Cerebellar cortex (tissue), 1 donor: ENCODE measurements at regions not wholly inside any gene's neighbourhood (a gene's known extent, or its start where the extent isn't known, plus 50 kb on each side); places are given as distances from the start of the nearest gene placed in this dataset.
"Not testable (repeated sequence)": the region's sequence is repeated elsewhere in the genome, so short reads cannot be mapped to it uniquely, and the experiment has no call there.

Experiments used
- DNase-seq: peaks from one replicate; pipeline ENCODE4 v3.0.0-alpha.2; 2015; ENCODE audit warnings: low spot score

DNA sequence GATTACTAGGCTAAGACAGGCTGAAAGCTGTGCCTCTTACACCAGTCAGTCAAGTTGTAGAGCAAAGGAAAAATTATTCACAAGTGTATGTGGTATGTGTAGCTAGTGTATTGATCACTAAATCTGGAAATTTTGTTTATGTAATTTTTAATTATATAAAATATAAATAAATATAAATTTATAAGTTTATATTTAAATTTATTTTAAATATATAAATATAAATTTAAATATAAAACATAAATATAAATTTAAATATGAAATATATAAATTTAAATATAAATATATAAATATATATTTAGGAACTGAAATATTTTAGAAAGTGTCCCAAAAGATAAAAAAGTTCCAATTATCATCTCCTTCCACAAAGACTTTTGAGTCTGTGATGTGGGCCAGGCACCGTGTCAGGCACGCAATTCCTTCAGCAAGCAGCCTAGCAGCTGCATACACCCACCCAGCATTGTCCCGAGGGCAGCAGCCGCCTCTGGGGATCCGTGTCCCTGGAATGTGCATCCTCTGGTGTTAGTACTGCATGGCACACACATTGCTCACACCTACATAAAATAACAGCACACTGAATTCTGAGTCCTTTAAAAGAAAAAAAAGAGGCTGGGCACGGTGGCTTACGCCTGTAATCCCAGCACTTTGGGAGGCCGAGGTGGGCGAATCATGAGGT is 1098.0 kb downstream of the BRD1 start:
- DNase-seq, result no peak

DNA sequence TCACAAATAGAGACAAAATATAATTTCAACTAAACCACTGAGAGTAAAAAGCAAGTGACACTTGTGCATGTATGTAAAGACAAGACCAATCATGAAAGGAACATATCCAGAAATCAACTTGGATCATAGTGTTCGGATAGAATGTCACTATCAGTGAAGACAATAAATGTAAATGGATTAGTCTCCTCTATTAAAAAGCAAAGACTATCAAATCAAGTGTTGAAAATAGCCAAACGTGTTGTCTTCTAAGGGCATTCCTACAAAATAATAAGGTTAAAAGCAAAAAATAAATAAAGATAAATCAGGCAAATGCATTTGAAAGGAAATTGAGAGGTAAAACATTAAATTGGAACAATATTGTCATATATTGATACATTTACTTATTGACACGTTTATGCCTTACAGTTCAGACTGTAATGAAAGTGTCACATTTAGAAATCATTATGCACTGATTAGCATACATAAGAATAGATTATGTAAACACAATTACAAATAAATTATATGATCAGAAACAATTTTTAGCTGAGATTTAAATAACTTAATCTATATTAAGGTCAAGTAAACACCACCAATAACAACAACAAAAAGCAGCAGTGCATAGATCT is 1100.1 kb downstream of the BRD1 start:
- no peak for DNase-seq

DNA sequence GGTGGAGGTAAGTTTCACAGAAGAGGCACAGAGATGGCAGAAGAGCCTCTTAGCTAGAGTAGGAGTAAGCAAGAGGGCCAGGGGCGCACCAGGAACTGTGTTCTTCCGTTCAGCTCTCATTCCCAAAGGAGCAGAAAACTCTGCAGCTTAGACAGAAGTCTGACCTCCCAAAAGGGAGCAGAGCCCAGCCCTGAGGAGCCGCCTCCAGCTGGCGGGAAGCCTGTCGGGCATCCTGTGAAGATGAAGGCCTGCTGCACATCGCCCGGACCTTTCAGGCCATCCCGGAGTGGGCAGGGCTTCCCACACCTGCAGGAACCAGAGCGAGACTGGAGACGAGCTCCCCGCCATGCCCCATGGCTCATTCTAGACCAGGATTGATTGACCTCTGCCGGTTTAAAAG is 1102.8 kb downstream of the BRD1 start:
- no peak for DNase-seq

DNA sequence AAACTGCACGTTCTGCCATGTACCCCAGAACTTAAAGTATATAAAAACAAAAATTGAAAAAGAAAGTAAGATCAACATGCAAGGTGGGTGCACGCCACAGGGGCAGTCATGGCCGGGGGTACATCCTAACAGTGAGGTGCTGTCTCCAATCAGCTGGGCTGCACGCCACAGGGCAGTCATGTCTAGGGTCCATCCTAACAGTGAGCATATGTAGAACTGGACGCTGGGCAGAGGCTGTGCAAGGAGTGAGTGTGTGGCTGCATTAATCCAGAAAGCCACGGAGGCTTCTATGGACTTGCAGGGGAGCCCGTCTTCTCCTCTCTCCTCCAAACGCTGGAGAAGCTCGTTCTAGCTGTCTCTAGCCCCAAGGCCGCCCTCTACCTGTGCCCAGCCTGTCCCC is 1105.0 kb downstream of the BRD1 start:
- DNase-seq, result no peak

DNA sequence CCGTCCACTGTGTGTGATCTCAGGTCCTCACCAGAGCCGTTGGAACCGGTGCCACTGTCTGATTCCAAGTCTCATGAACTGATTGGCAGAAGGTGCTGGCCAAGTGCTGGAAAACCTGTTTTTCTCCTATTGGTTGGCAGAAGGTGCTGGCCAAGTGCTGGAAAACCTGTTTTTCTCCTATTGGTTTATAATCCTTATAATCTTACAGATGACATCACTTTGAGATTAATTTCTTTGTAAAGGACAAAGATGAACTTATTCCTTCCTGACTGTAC is 1106.3 kb downstream of the BRD1 start:
- DNase-seq, result peak; percentile 78

DNA sequence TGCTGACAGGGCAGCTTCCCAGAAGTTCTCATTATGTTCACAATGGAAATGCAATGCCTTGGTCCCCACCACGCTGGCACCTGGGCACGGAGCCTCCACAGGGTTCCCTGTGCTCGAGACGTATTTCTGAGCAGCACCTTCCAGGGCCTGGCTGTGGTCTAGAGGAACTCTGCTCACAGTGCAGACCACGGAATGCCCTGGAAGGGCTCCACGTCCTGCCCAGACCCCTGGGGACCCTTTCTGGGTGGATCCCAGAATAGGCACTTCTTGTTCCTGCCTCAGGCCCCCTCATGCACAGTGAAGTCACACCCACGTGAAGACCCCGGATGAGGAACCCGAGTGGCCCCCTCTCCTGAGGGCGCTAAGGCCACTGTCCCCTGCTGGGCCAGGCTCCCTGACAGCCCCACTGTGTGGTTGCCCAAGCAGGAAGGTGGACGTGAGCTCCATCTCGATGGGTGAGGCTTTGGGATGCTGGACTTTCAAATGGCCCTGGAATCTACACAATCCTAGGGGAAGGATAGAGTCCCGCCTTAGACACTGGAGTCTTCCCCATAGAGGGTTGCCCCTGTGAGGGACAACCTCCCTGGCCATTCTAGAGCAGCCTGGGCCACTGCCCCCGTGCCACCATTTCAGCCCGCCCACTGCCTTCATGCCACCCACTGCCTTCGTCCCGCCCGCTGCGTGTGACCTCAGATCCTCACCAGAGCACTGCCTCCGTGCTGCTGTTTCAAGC is 1106.8 kb downstream of the BRD1 start:
- DNase-seq, result no peak

DNA sequence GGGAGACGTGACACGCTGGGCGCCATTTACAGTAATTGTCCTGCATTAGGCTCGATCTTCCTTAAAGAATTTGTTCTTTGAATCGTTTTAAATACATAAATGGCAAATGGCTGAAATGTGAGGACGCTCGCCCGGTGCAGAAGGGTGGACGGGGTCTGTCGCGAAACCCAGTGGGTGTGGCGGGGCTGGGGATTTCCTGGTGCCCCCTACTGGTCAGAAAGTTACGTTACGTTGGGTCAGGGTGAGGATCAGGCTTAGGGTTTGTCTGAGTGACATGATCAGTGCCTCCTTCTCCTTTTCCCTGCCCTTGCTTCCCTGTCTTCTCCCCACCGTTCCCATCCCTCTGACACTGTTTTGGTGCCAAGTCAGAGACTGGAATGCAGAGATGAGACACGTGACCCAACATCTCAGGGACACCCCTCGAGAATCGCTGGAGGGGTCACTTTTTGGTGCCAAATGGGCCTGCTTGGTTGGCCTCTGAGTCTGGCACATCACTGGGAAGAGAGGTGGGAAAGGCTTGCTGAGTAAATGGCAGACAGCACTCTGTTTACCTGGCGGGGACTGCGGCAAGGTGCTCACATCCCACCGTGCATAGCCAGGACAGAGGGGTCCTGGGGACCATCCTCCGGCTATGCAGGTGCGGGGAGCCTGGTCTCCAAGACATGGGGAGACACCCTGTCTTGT is 1107.6 kb downstream of the BRD1 start:
- DNase-seq, result no peak

DNA sequence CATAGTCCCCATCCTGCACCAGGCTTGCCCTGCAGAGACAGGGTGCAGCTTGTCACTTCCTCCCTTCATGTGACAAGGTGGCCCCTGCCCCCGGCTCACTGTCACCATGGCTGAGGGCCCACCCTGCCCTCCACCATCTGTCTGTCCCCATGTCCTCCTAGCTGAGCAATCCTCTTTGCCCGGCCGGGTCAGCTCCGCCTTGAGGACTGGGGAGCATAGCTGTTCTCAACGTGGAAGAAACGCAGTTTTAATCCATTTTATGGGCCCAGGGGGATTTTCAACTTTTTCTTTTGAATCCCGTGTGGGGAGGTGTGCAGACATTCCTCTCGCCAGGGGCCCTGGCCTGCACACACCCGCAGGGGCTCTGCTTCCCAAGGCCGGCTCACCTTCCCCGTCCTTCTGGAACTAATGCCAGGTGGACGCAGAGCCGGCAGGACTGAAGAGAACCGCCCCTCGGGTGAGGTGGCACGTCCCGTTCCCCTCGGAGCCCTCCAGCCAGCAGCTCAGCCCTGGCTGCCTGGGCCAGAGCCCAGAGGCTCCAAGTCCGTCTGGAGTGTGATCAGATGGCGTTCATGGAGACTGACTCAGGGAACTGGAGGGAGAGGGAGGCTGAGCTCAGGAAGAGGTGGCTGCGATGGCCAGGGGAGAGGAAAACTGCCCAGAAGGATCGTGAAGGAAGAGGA is 1108.7 kb downstream of the BRD1 start:
- DNase-seq, result peak; percentile 87

DNA sequence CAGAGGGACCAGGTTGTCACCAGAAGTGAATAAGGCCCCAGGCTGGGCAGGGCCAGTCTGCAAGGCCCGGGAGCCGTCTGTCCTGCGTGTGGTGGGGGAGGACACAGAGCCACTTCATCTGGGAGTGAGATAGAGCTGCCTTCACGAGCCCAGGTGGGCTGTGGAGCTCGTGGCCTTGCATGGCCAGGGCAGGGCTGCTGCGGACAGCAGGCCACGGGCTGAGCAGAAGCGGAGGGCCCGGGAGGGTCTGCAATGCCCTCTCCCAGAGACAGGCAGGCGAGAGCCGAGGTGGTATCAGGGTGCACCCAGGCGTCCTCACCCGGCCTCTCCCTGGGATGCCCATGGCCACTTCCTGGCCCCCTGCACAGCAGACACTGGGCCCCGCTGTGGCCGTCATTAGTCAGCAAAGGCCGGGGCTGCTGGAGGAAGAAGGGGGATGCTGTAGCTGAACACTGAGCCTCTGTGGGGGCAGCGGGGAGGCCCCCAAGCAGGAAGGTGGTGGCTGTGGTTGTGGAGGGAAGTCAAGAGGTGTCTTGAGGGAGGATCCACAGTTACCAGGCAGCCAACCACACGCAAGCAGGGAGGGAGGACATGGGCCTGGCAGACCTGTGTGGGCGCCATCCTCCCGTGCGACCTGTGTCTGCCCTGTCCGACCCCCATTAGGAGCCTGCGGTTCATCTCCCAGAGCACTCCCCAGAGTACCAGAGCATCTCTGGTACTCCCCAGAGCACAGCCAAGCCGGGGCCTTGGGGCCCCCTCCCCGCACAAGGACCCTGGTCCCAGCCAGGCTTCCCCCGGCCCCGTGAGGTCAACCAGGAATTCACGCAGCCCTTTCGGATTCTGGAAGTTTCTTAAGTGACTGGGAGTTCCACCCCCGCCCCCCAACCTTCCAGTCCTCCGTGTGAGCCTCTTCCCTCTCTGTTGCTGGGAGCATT is 1109.5 kb downstream of the BRD1 start:
- DNase-seq, result no peak

DNA sequence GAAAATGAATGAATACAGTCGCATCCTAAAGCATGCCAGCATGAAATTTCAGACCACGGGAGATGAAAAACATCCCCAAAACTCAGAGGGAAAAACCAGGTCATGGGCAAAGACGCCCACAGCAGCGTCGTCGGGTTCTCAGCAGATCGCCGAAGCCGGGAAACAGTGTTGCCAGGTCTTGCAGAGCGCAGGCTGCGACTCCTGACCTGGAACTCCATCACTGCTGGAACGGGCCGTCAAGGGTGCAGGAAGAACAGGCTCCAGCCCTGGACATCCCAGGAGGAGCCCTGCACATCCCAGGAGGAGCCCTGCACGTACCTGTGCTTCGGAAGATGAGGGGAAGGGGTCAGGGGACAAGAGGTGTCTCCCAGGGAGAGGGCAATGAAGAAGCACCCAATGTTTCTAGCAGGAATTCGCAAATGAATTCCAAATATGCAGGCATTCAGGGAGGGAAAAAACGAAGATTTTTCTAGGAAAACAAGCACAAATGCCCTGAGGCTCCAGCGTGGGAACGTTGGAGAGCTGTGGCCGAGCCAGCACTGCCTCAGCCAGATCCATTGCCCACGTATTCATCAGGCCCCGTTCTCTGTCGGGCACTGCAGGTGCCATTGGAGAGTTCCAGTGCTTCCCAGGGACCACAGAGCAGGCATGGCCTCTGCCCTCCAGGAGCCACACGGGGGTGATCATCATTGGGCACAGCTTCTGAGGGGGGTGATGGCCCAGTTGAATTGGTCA is 1110.4 kb downstream of the BRD1 start:
- no peak for DNase-seq

DNA sequence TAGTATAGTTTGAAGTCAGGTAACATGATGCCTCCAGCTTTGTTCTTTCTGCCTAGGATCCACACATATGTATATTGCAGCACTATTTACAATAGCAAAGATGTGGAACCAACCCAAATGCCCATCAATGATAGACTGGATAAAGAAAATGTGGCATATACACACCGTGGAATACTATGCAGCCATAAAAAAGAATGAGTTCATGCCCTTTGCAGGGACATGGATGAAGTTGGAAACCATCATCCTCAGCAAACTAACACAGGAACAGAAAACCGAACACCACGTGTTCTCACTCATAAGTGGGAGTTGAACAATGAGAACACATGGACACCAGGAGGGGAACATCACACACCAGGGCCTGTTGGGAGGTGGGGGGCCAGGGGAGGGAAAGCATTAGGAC is 1111.5 kb downstream of the BRD1 start:
- not testable (repeated sequence) for DNase-seq

DNA sequence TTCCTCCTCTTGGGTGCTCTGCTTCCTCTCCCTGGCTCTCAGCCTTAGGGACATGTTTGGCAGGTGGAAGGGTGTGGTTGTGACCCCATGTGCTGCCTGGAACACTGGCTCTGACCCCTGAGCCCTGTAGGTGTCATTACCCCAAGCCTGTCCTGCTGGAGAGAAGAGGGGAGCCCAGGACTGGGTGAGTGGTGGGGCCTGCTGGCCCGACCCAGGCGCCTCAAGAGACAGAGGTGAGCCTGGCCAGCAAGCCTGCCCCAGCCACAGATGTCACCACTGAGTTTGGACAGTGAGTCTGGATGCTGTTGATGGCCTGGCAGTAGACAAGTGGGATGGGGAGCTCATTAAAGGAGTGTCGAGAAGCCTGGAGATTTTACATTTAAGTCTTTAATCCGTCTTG is 1112.2 kb downstream of the BRD1 start:
- no peak for DNase-seq

DNA sequence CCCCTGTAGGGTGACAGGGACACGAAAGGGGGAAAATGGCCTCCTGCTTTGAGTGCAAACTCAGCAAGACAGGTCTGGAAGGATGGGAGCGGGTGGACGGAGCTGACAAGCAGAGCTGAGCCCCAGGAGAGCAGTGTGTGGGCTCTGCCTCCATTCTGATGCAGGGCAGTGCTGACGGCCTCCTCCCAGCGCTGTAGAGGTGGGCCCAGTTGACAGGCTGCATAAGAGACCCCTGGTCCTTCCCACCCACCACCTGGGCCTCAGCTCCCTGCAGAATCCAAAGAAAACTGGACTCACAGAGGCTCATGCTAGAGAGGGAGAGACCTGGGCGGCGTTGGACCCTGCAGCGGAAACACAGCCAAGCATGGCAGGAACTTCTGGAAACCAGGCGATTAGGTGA is 1113.4 kb downstream of the BRD1 start:
- DNase-seq, result no peak

DNA sequence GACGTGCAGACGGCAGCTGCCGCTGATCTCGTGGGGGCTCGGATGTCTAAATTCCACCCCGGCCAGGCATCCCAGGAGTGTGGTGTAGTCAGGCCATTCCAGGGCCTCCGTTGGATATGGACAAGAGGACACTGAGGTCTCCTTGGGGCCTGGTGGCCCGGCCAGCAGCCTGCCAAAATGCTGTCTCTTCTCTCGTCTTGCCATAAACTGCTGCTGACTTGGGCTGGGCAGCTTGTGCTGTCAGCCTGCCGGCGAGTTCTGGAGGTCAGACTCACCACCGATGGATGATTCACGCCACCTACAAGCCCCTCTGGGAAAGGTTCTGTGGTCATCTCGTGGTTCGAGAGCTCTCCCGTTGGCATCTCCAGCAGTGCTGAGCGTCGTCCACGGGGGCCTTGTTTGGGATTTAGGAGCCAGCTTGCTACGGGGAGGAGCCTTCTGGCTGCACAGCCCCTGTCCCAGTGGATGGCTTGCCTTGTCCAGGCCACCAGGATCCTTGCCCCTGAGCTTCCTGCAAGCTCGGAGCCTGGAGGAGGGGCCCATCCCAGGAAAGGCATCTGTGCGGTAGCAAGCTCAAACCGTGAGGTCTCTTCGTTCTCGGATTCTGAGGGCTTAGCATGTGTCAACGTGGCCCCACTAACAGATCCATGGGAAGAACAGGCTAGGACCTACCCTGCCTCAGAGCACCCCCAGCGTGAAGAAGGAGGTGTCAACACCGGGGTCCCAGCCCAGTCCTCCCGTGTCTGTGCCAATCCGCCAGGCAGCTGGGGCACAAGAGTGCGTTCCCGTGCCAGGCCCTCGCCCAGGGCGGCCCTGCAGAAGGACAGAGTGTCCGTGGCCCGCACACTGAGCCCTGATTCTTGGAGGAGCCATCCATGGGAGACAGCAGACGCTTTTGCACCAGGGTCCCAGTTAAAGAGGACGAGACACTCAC is 1114.1 kb downstream of the BRD1 start:
- DNase-seq, result no peak

DNA sequence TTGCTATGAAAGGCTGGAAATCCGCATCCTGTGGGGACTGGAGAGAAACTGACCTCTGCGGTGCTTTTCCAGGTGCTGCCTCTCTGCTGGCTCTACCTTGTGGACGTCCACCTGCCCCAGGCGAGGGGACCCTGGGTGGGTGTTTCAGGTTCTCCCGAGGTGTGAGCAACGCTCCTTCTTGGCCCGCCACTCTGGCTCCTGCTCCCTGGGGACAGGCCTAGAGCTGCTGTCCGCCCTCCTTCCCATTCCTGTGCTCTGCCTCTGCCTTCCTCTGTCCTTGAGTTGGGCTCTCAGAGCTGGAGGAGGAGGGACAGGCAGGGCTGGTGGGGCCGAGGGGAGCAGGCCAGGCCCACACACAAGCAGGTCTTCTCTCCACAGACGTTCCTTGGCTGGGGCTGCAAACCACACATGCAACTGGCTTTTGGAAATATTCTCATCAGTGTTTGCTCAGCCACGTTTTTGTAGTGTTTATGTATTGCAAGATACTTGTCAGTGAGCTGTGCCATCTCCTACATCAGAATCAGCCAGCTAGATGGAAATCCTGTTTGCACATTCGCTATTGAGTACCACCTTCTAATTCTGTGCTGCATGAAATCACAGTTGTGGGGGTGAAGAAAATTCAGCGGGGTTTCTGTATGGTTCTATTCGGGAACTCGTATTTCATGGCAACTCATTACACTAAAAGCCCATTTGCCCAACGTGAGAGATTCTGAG is 1115.0 kb downstream of the BRD1 start:
- no peak for DNase-seq

DNA sequence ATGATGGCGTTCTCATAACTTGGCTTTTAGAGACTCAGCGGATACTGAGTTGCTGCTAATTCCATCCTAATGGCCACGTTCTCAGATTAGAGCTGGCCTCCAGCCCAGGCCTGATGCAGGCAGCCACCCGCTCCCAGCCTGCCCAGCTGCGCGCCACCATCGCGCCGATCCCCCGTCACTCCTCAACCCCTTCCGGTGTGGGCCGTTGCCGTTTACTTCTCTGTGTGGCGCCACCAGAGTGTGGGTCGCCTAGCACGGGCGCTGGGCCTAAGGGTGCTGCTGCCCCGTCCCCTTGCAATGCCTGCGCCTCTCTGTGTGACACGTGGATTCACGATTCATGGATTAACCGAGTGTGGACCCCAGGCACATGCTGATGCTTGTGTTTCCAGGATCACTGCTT is 1116.0 kb downstream of the BRD1 start:
- DNase-seq, result no peak

DNA sequence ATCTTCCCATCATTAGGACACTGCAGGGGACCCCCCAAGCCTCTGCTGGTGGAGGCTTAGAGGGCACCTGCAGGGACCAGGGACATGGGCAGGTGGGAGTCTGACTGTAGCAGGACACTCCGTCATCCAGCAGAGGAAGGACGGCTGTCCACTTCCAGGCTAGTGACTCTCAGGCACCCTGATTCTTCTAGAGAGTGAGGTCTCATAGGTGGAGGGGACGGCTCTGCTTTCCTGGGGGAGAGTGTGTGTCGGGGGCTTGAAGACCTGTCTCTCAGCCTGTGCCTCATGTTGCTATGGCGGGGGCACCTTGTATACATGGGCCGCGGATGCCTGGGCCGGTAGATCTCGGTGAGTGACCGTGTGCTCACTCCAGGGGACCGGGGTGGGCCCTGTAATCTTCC is 1116.6 kb downstream of the BRD1 start:
- DNase-seq, result no peak

DNA sequence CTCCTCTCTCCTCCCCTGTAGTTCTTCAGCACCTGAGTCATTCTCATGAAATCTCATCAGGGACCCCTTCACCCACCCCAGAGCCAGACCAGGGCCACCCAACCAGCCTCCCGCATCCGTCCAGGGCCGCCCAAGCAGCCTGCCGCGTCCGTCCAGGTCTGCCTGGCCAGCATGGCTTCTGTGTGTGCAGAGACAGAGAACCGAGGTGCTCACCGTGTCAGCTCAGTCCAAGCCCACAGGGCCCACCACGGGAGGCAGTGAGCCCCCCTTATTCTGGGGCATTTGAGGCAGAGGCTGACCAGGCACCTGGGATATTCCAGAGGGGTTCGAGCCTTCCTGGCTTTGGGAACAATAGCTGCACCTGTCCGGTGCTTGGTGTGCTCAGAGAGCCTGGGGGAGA is 1117.3 kb downstream of the BRD1 start:
- DNase-seq, result no peak

DNA sequence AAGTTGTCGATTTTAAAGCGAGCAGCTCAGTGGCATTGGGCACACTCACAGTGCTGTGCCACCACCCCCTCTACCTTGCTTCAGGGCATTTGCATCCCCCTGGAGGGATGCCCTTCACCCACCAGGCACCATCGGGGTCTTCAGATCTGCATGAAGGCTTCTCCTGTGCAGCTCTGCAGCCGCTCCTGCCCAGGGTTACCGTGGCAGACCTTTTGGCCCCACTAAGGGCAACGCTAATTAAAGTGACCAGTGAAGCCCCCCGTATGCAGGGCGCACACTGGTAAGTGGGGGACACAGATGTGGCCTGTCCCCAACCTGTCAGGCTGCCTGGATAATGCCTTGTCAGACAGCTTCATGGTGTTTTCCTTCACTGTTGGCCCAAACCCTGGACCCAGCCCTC is 1117.7 kb downstream of the BRD1 start:
- no peak for DNase-seq
